Prostate gland (tissue), 2 donors: ENCODE measurements at regions not wholly inside any gene's neighbourhood (a gene's known extent, or its start where the extent isn't known, plus 50 kb on each side); places are given as distances from the start of the nearest gene placed in this dataset.

Source experiments
- CTCF ChIP-seq, 4 experiments: fragments of 200-600 bp in 2 of 4; fragments of 450-650 bp in 2 of 4; sonication (generic) in 2 of 4; IDR thresholded peaks; 1 replicate in 3 of 4; 2 replicates in 1 of 4; pipeline ENCODE4 v1.5.1; 2016 to 2019; ENCODE audit warnings: antibody characterized with exemption in 4 of 4, mild to moderate bottlenecking in 2 of 4, moderate library complexity in 2 of 4
- POLR2A ChIP-seq: fragments of 450-650 bp; IDR thresholded peaks from one replicate; pipeline ENCODE4 v1.6.1; 2016; ENCODE audit warnings: antibody characterized with exemption, mild to moderate bottlenecking
- POLR2AphosphoS5 ChIP-seq: sonication (generic); formaldehyde crosslinking; IDR thresholded peaks from one replicate; pipeline ENCODE4 v1.6.1; 2017; ENCODE audit warnings: antibody characterized with exemption

GRCh38 chr10:26931223-26931622 is 70.5 kb upstream of the ABI1 start:
- no peak for TF ChIP-seq CTCF (IDR thresholded peaks at IDR 0.05)
- no peak for TF ChIP-seq POLR2A
- TF ChIP-seq POLR2AphosphoS5 = no peak
